Gastroesophageal sphincter (tissue), 3 donors: ENCODE measurements at regions not wholly inside any gene's neighbourhood (a gene's known extent, or its start where the extent isn't known, plus 50 kb on each side); places are given as distances from the start of the nearest gene placed in this dataset.

Experiments used
- EP300 ChIP-seq: sonication (generic); formaldehyde crosslinking; IDR thresholded peaks from one replicate; pipeline ENCODE4 v1.6.1; 2017; ENCODE audit warnings: antibody characterized with exemption, mild to moderate bottlenecking
- POLR2A ChIP-seq, 2 donors: fragments of 450-650 bp; IDR thresholded peaks; one replicate each; pipeline ENCODE4 v1.6.1; 2017; ENCODE audit warnings: antibody characterized with exemption in 2 of 2, mild to moderate bottlenecking in 2 of 2, moderate library complexity in 1 of 2
- POLR2AphosphoS5 ChIP-seq: sonication (generic); formaldehyde crosslinking; IDR thresholded peaks from one replicate; pipeline ENCODE4 v1.6.1; 2017; ENCODE audit warnings: antibody characterized with exemption
- TF ChIP-seq, protein P1 (sequence below), 4 experiments: fragments of 200-600 bp in 2 of 4; fragments of 450-650 bp in 2 of 4; sonication (generic) in 1 of 4; IDR thresholded peaks; one replicate each; pipeline ENCODE4 v1.5.1; 2017 to 2019; ENCODE audit warnings: antibody characterized with exemption in 4 of 4, mild to moderate bottlenecking in 2 of 4, moderate library complexity in 2 of 4

DNA sequence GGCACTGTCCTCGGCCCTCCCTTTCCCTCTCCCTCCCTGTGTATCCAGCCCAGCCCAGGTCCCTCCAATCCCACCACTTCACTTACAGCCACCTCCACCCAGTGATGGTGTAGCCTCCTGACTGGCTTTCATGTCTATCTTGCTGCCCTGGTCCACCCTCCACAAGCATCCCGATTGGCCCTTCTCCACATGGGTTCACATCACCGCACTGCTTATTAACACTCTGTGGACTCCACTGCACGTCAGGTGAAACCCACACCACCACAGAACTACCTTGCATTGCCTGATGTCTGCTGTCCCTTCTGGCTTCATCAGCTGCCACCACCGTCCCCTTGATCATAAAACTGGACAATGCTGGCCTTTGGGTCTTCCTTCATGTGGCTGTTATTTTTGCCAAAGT is 220.4 kb upstream of the ARID1B start:
- TF ChIP-seq, protein P1, sequence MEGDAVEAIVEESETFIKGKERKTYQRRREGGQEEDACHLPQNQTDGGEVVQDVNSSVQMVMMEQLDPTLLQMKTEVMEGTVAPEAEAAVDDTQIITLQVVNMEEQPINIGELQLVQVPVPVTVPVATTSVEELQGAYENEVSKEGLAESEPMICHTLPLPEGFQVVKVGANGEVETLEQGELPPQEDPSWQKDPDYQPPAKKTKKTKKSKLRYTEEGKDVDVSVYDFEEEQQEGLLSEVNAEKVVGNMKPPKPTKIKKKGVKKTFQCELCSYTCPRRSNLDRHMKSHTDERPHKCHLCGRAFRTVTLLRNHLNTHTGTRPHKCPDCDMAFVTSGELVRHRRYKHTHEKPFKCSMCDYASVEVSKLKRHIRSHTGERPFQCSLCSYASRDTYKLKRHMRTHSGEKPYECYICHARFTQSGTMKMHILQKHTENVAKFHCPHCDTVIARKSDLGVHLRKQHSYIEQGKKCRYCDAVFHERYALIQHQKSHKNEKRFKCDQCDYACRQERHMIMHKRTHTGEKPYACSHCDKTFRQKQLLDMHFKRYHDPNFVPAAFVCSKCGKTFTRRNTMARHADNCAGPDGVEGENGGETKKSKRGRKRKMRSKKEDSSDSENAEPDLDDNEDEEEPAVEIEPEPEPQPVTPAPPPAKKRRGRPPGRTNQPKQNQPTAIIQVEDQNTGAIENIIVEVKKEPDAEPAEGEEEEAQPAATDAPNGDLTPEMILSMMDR (IDR thresholded peaks at IDR 0.05): no peak
- no peak for TF ChIP-seq POLR2A (IDR thresholded peaks at IDR 0.05)
- TF ChIP-seq POLR2AphosphoS5: no peak
- TF ChIP-seq EP300: no peak
